CD4-positive, alpha-beta memory T cell (primary cell): ENCODE measurements at regions not wholly inside any gene's neighbourhood (a gene's known extent, or its start where the extent isn't known, plus 50 kb on each side); places are given as distances from the start of the nearest gene placed in this dataset.

Source experiments
- CTCF ChIA-PET: fragments of 350-600 bp; sonication (Branson Sonifier 250); formaldehyde crosslinking; loops from one replicate; lab custom pipeline; 2021; ENCODE audit warnings: inconsistent platforms; ENCODE audit not compliant: partially characterized antibody; lab: Charles Lee
- POLR2A ChIA-PET: fragments of 350-600 bp; sonication (Branson Sonifier 250); formaldehyde crosslinking; loops from one replicate; lab custom pipeline; 2021; ENCODE audit not compliant: partially characterized antibody; lab: Charles Lee
- DNase-seq, 5 donors: peaks; one replicate each; pipeline versions ENCODE4 v3.0.0 to v3.0.0-alpha.2; 2020 to 2022; ENCODE audit warnings: mixed read lengths in 1 of 5
- H3K27ac ChIP-seq: one replicate; pipeline ENCODE4 v1.7.0; 2013; ENCODE audit warnings: low read depth, low read length
- H3K27me3 ChIP-seq: 2 replicates; pipeline ENCODE4 v1.7.0; 2013; ENCODE audit warnings: mild to moderate bottlenecking, low read length, moderate library complexity; ENCODE audit not compliant: insufficient read depth
- H3K36me3 ChIP-seq: 2 replicates; pipeline ENCODE4 v1.7.0; 2013; ENCODE audit warnings: mild to moderate bottlenecking, low read length, moderate library complexity; ENCODE audit not compliant: insufficient read depth
- H3K4me1 ChIP-seq: 2 replicates; pipeline ENCODE4 v1.7.0; 2013; ENCODE audit warnings: mild to moderate bottlenecking, low read length, moderate library complexity; ENCODE audit not compliant: insufficient read depth
- H3K4me3 ChIP-seq, 2 donors: one replicate each; pipeline ENCODE4 v1.7.0; 2013; ENCODE audit warnings: low read length in 2 of 2, mild to moderate bottlenecking in 1 of 2
- H3K9me3 ChIP-seq, 2 donors: one replicate each; pipeline ENCODE4 v1.7.0; 2013; ENCODE audit warnings: low read length in 2 of 2, control low read depth in 1 of 2; ENCODE audit not compliant: control insufficient read depth in 1 of 2
- H3K27ac Mint-ChIP-seq, 7 donors: one replicate each; pipeline ENCODE4 v1.8.0; 2020 to 2021; ENCODE audit warnings: mixed read lengths in 7 of 7, mild to moderate bottlenecking in 6 of 7, inconsistent platforms in 3 of 7, moderate library complexity in 3 of 7
- H3K27me3 Mint-ChIP-seq, 2 donors: one replicate each; pipeline ENCODE4 v1.8.0; 2020 to 2021; ENCODE audit warnings: mixed read lengths in 2 of 2
- H3K36me3 Mint-ChIP-seq, 2 donors: one replicate each; pipeline ENCODE4 v1.8.0; 2020 to 2021; ENCODE audit warnings: mixed read lengths in 2 of 2, inconsistent platforms in 1 of 2, mild to moderate bottlenecking in 1 of 2
- H3K4me1 Mint-ChIP-seq, 4 donors: one replicate each; pipeline ENCODE4 v1.8.0; 2020 to 2021; ENCODE audit warnings: mixed read lengths in 4 of 4, mild to moderate bottlenecking in 1 of 4
- H3K4me3 Mint-ChIP-seq, 8 donors: one replicate each; pipeline ENCODE4 v1.8.0; 2020 to 2021; ENCODE audit warnings: mixed read lengths in 8 of 8, mild to moderate bottlenecking in 7 of 8, moderate library complexity in 6 of 8, inconsistent platforms in 3 of 8
- H3K9me3 Mint-ChIP-seq, 8 donors: one replicate each; pipeline ENCODE4 v1.8.0; 2020 to 2021; ENCODE audit warnings: mixed read lengths in 8 of 8, mild to moderate bottlenecking in 5 of 8, inconsistent platforms in 3 of 8, moderate library complexity in 1 of 8
- intact Hi-C: fragments of 100-400 bp; cut with micrococcal nuclease; formaldehyde crosslinking; loops from one replicate; pipeline ENCODE4 v1.15.1; 2023

GRCh38 chr18:62658028-62658427 is 57.3 kb upstream of the PHLPP1 start:
- CTCF ChIA-PET: no interaction called here

DNA sequence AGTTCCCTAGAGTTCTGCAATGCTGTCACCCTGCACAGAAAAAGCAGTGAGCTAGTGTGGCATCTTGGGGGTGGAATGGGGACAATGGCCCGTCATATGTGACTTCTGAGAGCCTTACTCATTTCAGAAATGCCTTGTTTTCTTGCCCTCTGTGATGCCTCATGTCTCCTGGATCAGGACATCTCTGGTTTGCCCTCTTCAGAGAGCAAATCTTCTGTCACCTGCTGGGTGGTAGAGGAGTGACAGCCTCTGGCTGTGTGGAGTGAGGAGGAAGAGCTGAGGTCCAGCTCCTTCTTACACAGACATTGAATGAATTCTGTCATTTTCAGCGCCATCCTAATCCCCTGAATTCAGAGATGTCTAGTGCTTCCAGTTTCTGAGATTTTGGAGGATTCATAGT is 55.6 kb upstream of the PHLPP1 start:
- ChIA-PET CTCF (no interaction called here), POLR2A (no interaction called here)
- Histone ChIP-seq H3K27ac (no peak overlapping the region), H3K4me3 (no peak overlapping the region), H3K4me1 (no peaks in the 10 kb centered on the region), H3K9me3 (no peaks in the 10 kb centered on the region), H3K27me3 (no peaks in the 10 kb centered on the region), H3K36me3 (no peaks in the 10 kb centered on the region)
- Mint-ChIP-seq H3K9me3 (no peaks in the 10 kb centered on the region), H3K4me3 (no peak overlapping the region), H3K27me3 (no peaks in the 10 kb centered on the region), H3K4me1 (no peaks in the 10 kb centered on the region), H3K27ac (peak overlapping the region in 1 of 7 donors; percentile 43), H3K36me3 (no peaks in the 10 kb centered on the region)
- intact Hi-C loops: no loop called here
- DNase-seq: no peak

More at GRCh38 chr18:62658028-62658427, 57.3 kb upstream of the PHLPP1 start:
- no peaks in the 10 kb centered on the region for H3K9me3 Mint-ChIP-seq
- no peak overlapping the region for H3K27ac ChIP-seq
- no peaks in the 10 kb centered on the region for H3K4me1 Mint-ChIP-seq
- no peak overlapping the region for H3K27ac Mint-ChIP-seq
- H3K4me1 ChIP-seq: no peaks in the 10 kb centered on the region
- H3K36me3 ChIP-seq: no peaks in the 10 kb centered on the region
- H3K36me3 Mint-ChIP-seq: no peaks in the 10 kb centered on the region
- no peaks in the 10 kb centered on the region for H3K27me3 ChIP-seq
- DNase-seq: no peak
- POLR2A ChIA-PET: no interaction called here
- H3K9me3 ChIP-seq: no peaks in the 10 kb centered on the region
- no peak overlapping the region for H3K4me3 Mint-ChIP-seq
- intact Hi-C loops: no loop called here
- peaks cover 0 to 1% of the 10 kb centered on the region in 2 donors for H3K27me3 Mint-ChIP-seq
- H3K4me3 ChIP-seq: no peak overlapping the region

- Histone ChIP-seq H3K27ac (no peak overlapping the region), H3K4me3 (no peak overlapping the region), H3K27me3 (no peaks in the 10 kb centered on the region), H3K9me3 (no peaks in the 10 kb centered on the region), H3K36me3 (no peaks in the 10 kb centered on the region), H3K4me1 (no peaks in the 10 kb centered on the region)
- no peaks in the 10 kb centered on the region for H3K4me1 Mint-ChIP-seq
- no peaks in the 10 kb centered on the region for H3K27me3 Mint-ChIP-seq
- no peaks in the 10 kb centered on the region for H3K36me3 Mint-ChIP-seq
- H3K27ac Mint-ChIP-seq: no peak overlapping the region
- ChIA-PET POLR2A (no interaction called here), CTCF (no interaction called here)
- H3K9me3 Mint-ChIP-seq: no peaks in the 10 kb centered on the region
- no peak overlapping the region for H3K4me3 Mint-ChIP-seq
- DNase-seq: no peak
- intact Hi-C loops: no loop called here
These were observed 54.6 kb upstream of the PHLPP1 start for GRCh38 chr18:62660691-62661090.

DNA sequence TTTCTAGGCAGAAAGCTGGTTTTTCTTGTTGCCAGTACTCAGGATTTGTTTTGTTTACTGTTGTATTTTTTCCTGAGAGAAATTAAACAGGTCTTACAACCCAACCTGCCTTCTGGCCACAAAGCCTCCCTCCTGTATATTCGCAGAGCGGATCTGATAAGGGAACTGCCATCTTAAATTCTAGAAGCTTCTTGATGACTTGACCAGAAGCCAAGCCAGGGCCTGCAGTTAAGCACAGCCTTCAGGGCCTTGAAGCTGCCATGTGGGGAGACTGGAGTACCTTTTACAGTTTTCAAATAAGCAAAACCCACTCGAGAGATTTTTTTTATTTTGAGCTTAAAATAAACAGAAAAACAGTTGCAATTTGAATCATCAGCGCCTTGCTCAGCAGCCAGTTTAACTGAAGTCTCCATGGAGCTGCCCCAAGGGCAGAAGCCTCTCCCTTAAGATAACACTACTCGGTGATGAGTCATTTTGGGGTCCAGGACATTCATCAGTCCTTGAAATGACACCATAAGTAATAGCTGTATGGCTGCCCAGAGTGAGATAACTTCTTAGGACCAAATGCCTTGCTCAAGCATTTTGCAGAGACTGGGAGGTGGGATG is 51.5 kb upstream of the PHLPP1 start:
- CTCF ChIA-PET: no interaction called here
- POLR2A ChIA-PET: no interaction called here
- no peaks in the 10 kb centered on the region for H3K9me3 Mint-ChIP-seq
- H3K36me3 Mint-ChIP-seq: no peaks in the 10 kb centered on the region
- Histone ChIP-seq H3K36me3 (no peaks in the 10 kb centered on the region), H3K27ac (no peak overlapping the region), H3K4me1 (no peaks in the 10 kb centered on the region), H3K27me3 (no peaks in the 10 kb centered on the region), H3K4me3 (no peak overlapping the region), H3K9me3 (no peaks in the 10 kb centered on the region)
- H3K4me1 Mint-ChIP-seq: no peaks in the 10 kb centered on the region
- H3K27me3 Mint-ChIP-seq: peaks cover 0 to 1% of the 10 kb centered on the region in 2 donors
- no peak overlapping the region for H3K4me3 Mint-ChIP-seq
- intact Hi-C loops: no loop called here
- no peak for DNase-seq
- no peak overlapping the region for H3K27ac Mint-ChIP-seq

GRCh38 chr18:62664414-62664813 is 50.9 kb upstream of the PHLPP1 start:
- no peak overlapping the region for H3K4me3 Mint-ChIP-seq
- DNase-seq: no peak
- H3K4me1 Mint-ChIP-seq: no peaks in the 10 kb centered on the region
- ChIA-PET POLR2A (no interaction called here), CTCF (no interaction called here)
- intact Hi-C loops: no loop called here
- peaks cover 0 to 1% of the 10 kb centered on the region in 2 donors for H3K27me3 Mint-ChIP-seq
- H3K9me3 Mint-ChIP-seq: no peaks in the 10 kb centered on the region
- H3K36me3 ChIP-seq: no peaks in the 10 kb centered on the region
- H3K9me3 ChIP-seq: no peaks in the 10 kb centered on the region
- H3K27ac ChIP-seq: no peak overlapping the region
- no peaks in the 10 kb centered on the region for H3K36me3 Mint-ChIP-seq
- no peak overlapping the region for H3K27ac Mint-ChIP-seq
- no peak overlapping the region for H3K4me3 ChIP-seq
- H3K4me1 ChIP-seq: no peaks in the 10 kb centered on the region
- no peaks in the 10 kb centered on the region for H3K27me3 ChIP-seq

- intact Hi-C loops: no loop called here
- H3K27me3 Mint-ChIP-seq: peaks cover 0 to 1% of the 10 kb centered on the region in 2 donors
- no peaks in the 10 kb centered on the region for H3K4me1 Mint-ChIP-seq
- Histone ChIP-seq H3K4me1 (no peaks in the 10 kb centered on the region), H3K27ac (no peak overlapping the region), H3K27me3 (no peaks in the 10 kb centered on the region), H3K36me3 (no peaks in the 10 kb centered on the region), H3K9me3 (no peaks in the 10 kb centered on the region), H3K4me3 (no peak overlapping the region)
- POLR2A ChIA-PET: no interaction called here
- H3K9me3 Mint-ChIP-seq: no peaks in the 10 kb centered on the region
- no peaks in the 10 kb centered on the region for H3K36me3 Mint-ChIP-seq
- DNase-seq: no peak
- CTCF ChIA-PET: no interaction called here
- H3K4me3 Mint-ChIP-seq: no peak overlapping the region
- H3K27ac Mint-ChIP-seq: no peak overlapping the region
These were observed 50.2 kb upstream of the PHLPP1 start for GRCh38 chr18:62665188-62665587.
